Liver (tissue), 8 donors: ENCODE measurements at regions not wholly inside any gene's neighbourhood (a gene's known extent, or its start where the extent isn't known, plus 50 kb on each side); places are given as distances from the start of the nearest gene placed in this dataset.

Experiments used
- DNase-seq: peaks from one replicate; pipeline ENCODE4 v3.0.0-alpha.2; 2017; ENCODE audit warnings: low spot score
- H3K27ac ChIP-seq, 2 donors: one replicate each; pipeline ENCODE4 v1.7.0; 2013; ENCODE audit warnings: inconsistent platforms in 2 of 2, low read length in 2 of 2, control low read depth in 1 of 2, low read depth in 1 of 2, mild to moderate bottlenecking in 1 of 2
- H3K27me3 ChIP-seq, 4 donors: one replicate each; pipeline versions ENCODE4 v1.6.1 to v1.7.0; 2013; ENCODE audit warnings: low read length in 3 of 4, inconsistent platforms in 1 of 4, mild to moderate bottlenecking in 1 of 4, moderate library complexity in 1 of 4; ENCODE audit not compliant: control insufficient read depth in 4 of 4, insufficient read depth in 4 of 4
- H3K36me3 ChIP-seq, 4 donors: one replicate each; pipeline versions ENCODE4 v1.6.1 to v1.7.0; 2013; ENCODE audit warnings: low read length in 3 of 4, mild to moderate bottlenecking in 3 of 4, low read depth in 1 of 4, moderate library complexity in 1 of 4; ENCODE audit not compliant: control insufficient read depth in 4 of 4, insufficient read depth in 3 of 4
- H3K4me1 ChIP-seq, 4 donors: one replicate each; pipeline versions ENCODE4 v1.6.1 to v1.7.0; 2013; ENCODE audit warnings: low read length in 3 of 4, mild to moderate bottlenecking in 3 of 4, moderate library complexity in 1 of 4; ENCODE audit not compliant: control insufficient read depth in 4 of 4, insufficient read depth in 4 of 4
- H3K4me3 ChIP-seq, 3 donors: one replicate each; pipeline versions ENCODE4 v1.6.1 to v1.7.0; 2013; ENCODE audit warnings: low read length in 3 of 3, control low read depth in 1 of 3, low read depth in 1 of 3, mild to moderate bottlenecking in 1 of 3
- H3K9ac ChIP-seq, 2 donors: one replicate each; pipeline ENCODE4 v1.7.0; 2013; ENCODE audit warnings: low read length in 2 of 2, mild to moderate bottlenecking in 2 of 2, moderate library complexity in 2 of 2, control low read depth in 1 of 2, low read depth in 1 of 2
- H3K9me3 ChIP-seq, 4 donors: one replicate each; pipeline versions ENCODE4 v1.6.1 to v1.7.0; 2013; ENCODE audit warnings: low read length in 3 of 4; ENCODE audit not compliant: control insufficient read depth in 4 of 4
- ATF3 ChIP-seq: IDR thresholded peaks from 2 replicates; pipeline ENCODE4 v1.6.1; 2016; ENCODE audit warnings: antibody characterized with exemption
- CTCF ChIP-seq: fragments of 150-350 bp; IDR thresholded peaks from 2 replicates; pipeline ENCODE4 v1.5.1; 2017; ENCODE audit warnings: improper control_type of control experiment, low read depth, low read length; ENCODE audit not compliant: missing input control
- EGR1 ChIP-seq, 2 donors: IDR thresholded peaks; 2 replicates each; pipeline ENCODE4 v1.6.1; 2016 to 2018; ENCODE audit warnings: antibody characterized with exemption in 2 of 2, low read depth in 2 of 2
- FOXA1 ChIP-seq: IDR thresholded peaks from 2 replicates; pipeline ENCODE4 v1.6.1; 2016; ENCODE audit warnings: antibody characterized with exemption
- FOXA2 ChIP-seq: IDR thresholded peaks from 2 replicates; pipeline ENCODE4 v1.6.1; 2016; ENCODE audit warnings: antibody characterized with exemption
- GABPA ChIP-seq, 2 donors: IDR thresholded peaks in 1 of 2; conservative IDR thresholded peaks in 1 of 2; 2 replicates each; pipeline ENCODE4 v1.6.1; 2016; ENCODE audit warnings: antibody characterized with exemption in 2 of 2, mild to moderate bottlenecking in 1 of 2, moderate library complexity in 1 of 2
- HNF4A ChIP-seq, 2 donors: conservative IDR thresholded peaks; 2 replicates each; pipeline ENCODE4 v1.6.1; 2016; ENCODE audit warnings: antibody characterized with exemption in 2 of 2, mild to moderate bottlenecking in 2 of 2
- HNF4G ChIP-seq: IDR thresholded peaks from 2 replicates; pipeline ENCODE4 v1.6.1; 2016; ENCODE audit warnings: antibody characterized with exemption
- JUND ChIP-seq, 2 donors: IDR thresholded peaks; 2 replicates each; pipeline ENCODE4 v1.6.1; 2016; ENCODE audit warnings: antibody characterized with exemption in 2 of 2
- MAX ChIP-seq: IDR thresholded peaks from 2 replicates; pipeline ENCODE4 v1.6.1; 2016; ENCODE audit warnings: antibody characterized with exemption
- NR2F2 ChIP-seq: IDR thresholded peaks from 2 replicates; pipeline ENCODE4 v1.6.1; 2016; ENCODE audit warnings: antibody characterized with exemption
- RAD21 ChIP-seq, 2 donors: IDR thresholded peaks; 2 replicates each; pipeline ENCODE4 v1.6.1; 2016; ENCODE audit warnings: antibody characterized with exemption in 2 of 2, mild to moderate bottlenecking in 2 of 2
- REST ChIP-seq: IDR thresholded peaks from 2 replicates; pipeline ENCODE4 v1.6.1; 2016; ENCODE audit warnings: antibody characterized with exemption, mild to moderate bottlenecking
- RXRA ChIP-seq, 2 donors: IDR thresholded peaks; 2 replicates each; pipeline ENCODE4 v1.6.1; 2017 to 2018; ENCODE audit warnings: antibody characterized with exemption in 2 of 2, mild to moderate bottlenecking in 1 of 2
- SP1 ChIP-seq: IDR thresholded peaks from 2 replicates; pipeline ENCODE4 v1.6.1; 2018; ENCODE audit warnings: antibody characterized with exemption, mild to moderate bottlenecking
- TAF1 ChIP-seq: conservative IDR thresholded peaks from 2 replicates; pipeline ENCODE4 v1.6.1; 2016; ENCODE audit warnings: antibody characterized with exemption, mild to moderate bottlenecking
- YY1 ChIP-seq: IDR thresholded peaks from 2 replicates; pipeline ENCODE4 v1.6.1; 2016; ENCODE audit warnings: antibody characterized with exemption, mild to moderate bottlenecking
- ZBTB33 ChIP-seq: IDR thresholded peaks from 2 replicates; pipeline ENCODE4 v1.6.1; 2016; ENCODE audit warnings: antibody characterized with exemption
- WGBS: extraction: QIAGEN DNeasy Blood & Tissue Kit; methylation state at CpG from one replicate; pipeline ENCODE4 v1.1.7; 2013; 5-methylcytosine and 5-hydroxymethylcytosine counted together
- donor health status: healthy.
- donor health status: healthy.
- donor health status: healthy.
- donor health status: healthy.
- donor health status: healthy.

GRCh38 chr20:59451641-59452040 lies 151.2 kb downstream of the EDN3 start:
- Histone ChIP-seq H3K9ac (no peak overlapping the region), H3K27ac (no peak overlapping the region), H3K4me3 (no peak overlapping the region), H3K36me3 (no peaks in the 10 kb centered on the region), H3K27me3 (peaks cover 0 to 7% (median 2%) of the 10 kb centered on the region in 4 donors), H3K9me3 (no peaks in the 10 kb centered on the region), H3K4me1 (peaks cover 0 to 6% (median 2%) of the 10 kb centered on the region in 4 donors)
- no peak for DNase-seq
- TF ChIP-seq ZBTB33 (no peak), FOXA1 (no peak), HNF4G (no peak), HNF4A (conservative IDR thresholded peaks at IDR 0.05) (no peak), MAX (no peak), NR2F2 (no peak), YY1 (no peak)
- 75% methylated on average over 4 of the region's 4 CpGs for WGBS

GRCh38 chr20:59452856-59453255 lies 151.5 kb upstream of the PHACTR3 start:
- no peaks in the 10 kb centered on the region for H3K36me3 ChIP-seq
- 81% methylated on average over 13 of the region's 13 CpGs for WGBS
- no peak overlapping the region for H3K9ac ChIP-seq
- peaks cover 0 to 4% (median 2%) of the 10 kb centered on the region in 4 donors for H3K27me3 ChIP-seq
- peaks cover 0 to 6% (median 2%) of the 10 kb centered on the region in 4 donors for H3K4me1 ChIP-seq
- DNase-seq: no peak
- no peak overlapping the region for H3K27ac ChIP-seq
- no peak overlapping the region for H3K4me3 ChIP-seq
- TF ChIP-seq JUND (IDR thresholded peaks at IDR 0.05) (no peak), REST (no peak), HNF4A (conservative IDR thresholded peaks at IDR 0.05) (no peak), GABPA (IDR thresholded peaks at IDR 0.05 in 1 of 2, conservative IDR thresholded peaks at IDR 0.05 in 1 of 2) (no peak), TAF1 (no peak), ZBTB33 (no peak), SP1 (no peak), NR2F2 (no peak), EGR1 (IDR thresholded peaks at IDR 0.05; ENCODE audit: low read depth in 2 of 2) (no peak), MAX (no peak), CTCF (no peak), RXRA (IDR thresholded peaks at IDR 0.05) (no peak), FOXA1 (no peak), HNF4G (no peak), RAD21 (IDR thresholded peaks at IDR 0.05) (no peak), FOXA2 (no peak), ATF3 (no peak), YY1 (no peak)
- H3K9me3 ChIP-seq: no peaks in the 10 kb centered on the region
